Fibroblast of lung (primary cell): ENCODE measurements at regions not wholly inside any gene's neighbourhood (a gene's known extent, or its start where the extent isn't known, plus 50 kb on each side); places are given as distances from the start of the nearest gene placed in this dataset.

Experiments
- DNase-seq, 2 donors: peaks; one replicate each; pipeline versions ENCODE4 v3.0.0 to v3.0.0-alpha.2; 2010; ENCODE audit warnings: low read depth in 2 of 2
- H2AFZ ChIP-seq: 2 replicates; pipeline ENCODE4 v1.5.1; 2012; ENCODE audit warnings: low read length, control low read depth, inconsistent platforms
- H3K27ac ChIP-seq: 2 replicates; pipeline ENCODE4 v1.5.1; 2011; ENCODE audit warnings: low read length, control low read depth; ENCODE audit not compliant: insufficient read depth
- H3K27me3 ChIP-seq: 2 replicates; pipeline ENCODE4 v1.5.1; 2011; ENCODE audit warnings: mild to moderate bottlenecking, low read length; ENCODE audit not compliant: control insufficient read depth, insufficient read depth
- H3K36me3 ChIP-seq: 2 replicates; pipeline ENCODE4 v1.5.1; 2011; ENCODE audit warnings: low read length; ENCODE audit not compliant: control insufficient read depth, insufficient read depth
- H3K4me1 ChIP-seq: 2 replicates; pipeline ENCODE4 v1.5.1; 2011; ENCODE audit warnings: low read length; ENCODE audit not compliant: control insufficient read depth, insufficient read depth; ENCODE audit errors: extremely low read depth
- H3K4me2 ChIP-seq: 2 replicates; pipeline ENCODE4 v1.5.1; 2011; ENCODE audit warnings: low read length, control low read depth; ENCODE audit not compliant: insufficient read depth; ENCODE audit errors: extremely low read depth
- H3K4me3 ChIP-seq, 4 experiments: fragments of 200-600 bp in 1 of 4; sonication (generic) in 1 of 4; replicated peaks in 1 of 4; 2 replicates each; pipeline ENCODE4 v1.5.1; 2011 to 2016; ENCODE audit warnings: low read length in 4 of 4, low read depth in 3 of 4, mild to moderate bottlenecking in 3 of 4, control low read depth in 2 of 4, inconsistent platforms in 1 of 4, mixed read lengths in 1 of 4; ENCODE audit not compliant: insufficient read depth in 1 of 4; ENCODE audit errors: control extremely low read depth in 1 of 4
- H3K79me2 ChIP-seq: 2 replicates; pipeline ENCODE4 v1.5.1; 2012; ENCODE audit warnings: mild to moderate bottlenecking, low read length, inconsistent platforms; ENCODE audit not compliant: control insufficient read depth, insufficient read depth
- H3K9ac ChIP-seq: 2 replicates; pipeline ENCODE4 v1.5.1; 2011; ENCODE audit warnings: mild to moderate bottlenecking, low read length, control low read depth; ENCODE audit not compliant: insufficient read depth
- H3K9me3 ChIP-seq: 2 replicates; pipeline ENCODE4 v1.5.1; 2012; ENCODE audit warnings: low read depth, low read length; ENCODE audit not compliant: control insufficient read depth, insufficient read depth
- H4K20me1 ChIP-seq: 2 replicates; pipeline ENCODE4 v1.5.1; 2011; ENCODE audit warnings: low read length; ENCODE audit not compliant: control insufficient read depth, insufficient read depth; ENCODE audit errors: extremely low read depth
- EZH2 ChIP-seq: IDR thresholded peaks from 2 replicates; pipeline ENCODE4 v1.5.1; 2012; ENCODE audit warnings: low read length, control low read depth, mild to moderate bottlenecking; ENCODE audit errors: missing control alignments
- TF ChIP-seq, protein P1 (sequence below), 2 donors: IDR thresholded peaks in 1 of 2; conservative IDR thresholded peaks in 1 of 2; 1 replicate in 1 of 2; 2 replicates in 1 of 2; pipeline ENCODE4 v1.5.1; 2011 to 2012; ENCODE audit warnings: low read length in 2 of 2, control low read depth in 1 of 2, inconsistent platforms in 1 of 2, low read depth in 1 of 2, mild to moderate bottlenecking in 1 of 2

DNA sequence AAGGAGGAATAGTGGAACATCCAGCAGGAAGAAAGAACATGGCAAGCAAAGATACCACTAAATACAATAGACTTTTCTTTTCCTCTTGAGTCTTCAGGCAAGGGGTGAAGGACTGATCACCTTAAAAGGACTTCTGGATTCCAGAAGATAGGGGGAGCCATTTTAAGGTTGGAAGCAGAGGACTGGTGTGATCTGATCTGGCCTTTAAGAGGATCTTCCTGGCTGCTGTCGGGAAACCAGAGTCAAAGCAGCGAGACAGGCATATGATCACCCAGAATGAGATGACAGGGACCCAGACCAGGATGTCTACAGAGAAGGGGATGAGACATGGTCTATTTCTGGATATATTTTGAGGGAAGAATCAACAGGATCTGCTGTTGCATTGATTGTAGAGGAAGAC, 558.0 kb downstream of the STK39 start:
- no peaks in the 10 kb centered on the region for H4K20me1 ChIP-seq
- H2AFZ ChIP-seq = no peak overlapping the region
- TF ChIP-seq EZH2 = no peak
- TF ChIP-seq, protein P1, sequence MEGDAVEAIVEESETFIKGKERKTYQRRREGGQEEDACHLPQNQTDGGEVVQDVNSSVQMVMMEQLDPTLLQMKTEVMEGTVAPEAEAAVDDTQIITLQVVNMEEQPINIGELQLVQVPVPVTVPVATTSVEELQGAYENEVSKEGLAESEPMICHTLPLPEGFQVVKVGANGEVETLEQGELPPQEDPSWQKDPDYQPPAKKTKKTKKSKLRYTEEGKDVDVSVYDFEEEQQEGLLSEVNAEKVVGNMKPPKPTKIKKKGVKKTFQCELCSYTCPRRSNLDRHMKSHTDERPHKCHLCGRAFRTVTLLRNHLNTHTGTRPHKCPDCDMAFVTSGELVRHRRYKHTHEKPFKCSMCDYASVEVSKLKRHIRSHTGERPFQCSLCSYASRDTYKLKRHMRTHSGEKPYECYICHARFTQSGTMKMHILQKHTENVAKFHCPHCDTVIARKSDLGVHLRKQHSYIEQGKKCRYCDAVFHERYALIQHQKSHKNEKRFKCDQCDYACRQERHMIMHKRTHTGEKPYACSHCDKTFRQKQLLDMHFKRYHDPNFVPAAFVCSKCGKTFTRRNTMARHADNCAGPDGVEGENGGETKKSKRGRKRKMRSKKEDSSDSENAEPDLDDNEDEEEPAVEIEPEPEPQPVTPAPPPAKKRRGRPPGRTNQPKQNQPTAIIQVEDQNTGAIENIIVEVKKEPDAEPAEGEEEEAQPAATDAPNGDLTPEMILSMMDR (conservative IDR thresholded peaks at IDR 0.05 in 1 of 2, IDR thresholded peaks at IDR 0.05 in 1 of 2; ENCODE audit: low read depth in 1 of 2, low read length in 2 of 2) = peak in 1 of 2 donors; percentile 5
- no peaks in the 10 kb centered on the region for H3K27me3 ChIP-seq
- H3K4me1 ChIP-seq = no peaks in the 10 kb centered on the region
- H3K9ac ChIP-seq = no peak overlapping the region
- H3K4me2 ChIP-seq = no peak overlapping the region
- H3K79me2 ChIP-seq = no peaks in the 10 kb centered on the region
- no peak for DNase-seq
- no peak overlapping the region for H3K4me3 ChIP-seq
- no peaks in the 10 kb centered on the region for H3K9me3 ChIP-seq
- H3K27ac ChIP-seq = no peak overlapping the region
- H3K36me3 ChIP-seq = no peaks in the 10 kb centered on the region

DNA sequence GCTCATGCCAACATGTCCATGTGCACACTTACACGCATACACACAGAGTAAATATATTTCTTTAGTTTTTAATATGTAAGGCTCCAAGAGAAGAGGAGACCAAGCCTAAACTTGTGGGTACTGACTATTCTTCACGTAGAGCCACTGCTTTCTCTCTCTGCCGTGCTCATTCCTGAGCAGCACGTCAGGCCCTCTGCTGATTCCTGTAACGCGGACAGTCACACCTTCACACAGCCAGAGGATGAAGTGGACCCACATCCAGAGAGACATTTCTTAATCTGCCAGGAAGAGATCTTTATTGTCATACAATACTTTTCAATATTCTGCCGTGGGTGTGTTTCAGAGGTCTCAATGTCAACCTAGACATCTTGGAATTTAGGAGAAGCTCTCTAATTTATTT, 560.7 kb downstream of the STK39 start:
- H3K9ac ChIP-seq = no peak overlapping the region
- no peak overlapping the region for H3K4me3 ChIP-seq
- no peaks in the 10 kb centered on the region for H3K9me3 ChIP-seq
- H4K20me1 ChIP-seq = no peaks in the 10 kb centered on the region
- no peak overlapping the region for H3K4me2 ChIP-seq
- no peaks in the 10 kb centered on the region for H3K79me2 ChIP-seq
- no peak for DNase-seq
- H2AFZ ChIP-seq = no peak overlapping the region
- H3K27ac ChIP-seq = no peak overlapping the region
- no peaks in the 10 kb centered on the region for H3K36me3 ChIP-seq
- H3K27me3 ChIP-seq = no peaks in the 10 kb centered on the region
- TF ChIP-seq EZH2 = no peak
- TF ChIP-seq, protein P1 (conservative IDR thresholded peaks at IDR 0.05 in 1 of 2, IDR thresholded peaks at IDR 0.05 in 1 of 2; ENCODE audit: low read depth in 1 of 2, low read length in 2 of 2) = no peak
- H3K4me1 ChIP-seq = no peaks in the 10 kb centered on the region

DNA sequence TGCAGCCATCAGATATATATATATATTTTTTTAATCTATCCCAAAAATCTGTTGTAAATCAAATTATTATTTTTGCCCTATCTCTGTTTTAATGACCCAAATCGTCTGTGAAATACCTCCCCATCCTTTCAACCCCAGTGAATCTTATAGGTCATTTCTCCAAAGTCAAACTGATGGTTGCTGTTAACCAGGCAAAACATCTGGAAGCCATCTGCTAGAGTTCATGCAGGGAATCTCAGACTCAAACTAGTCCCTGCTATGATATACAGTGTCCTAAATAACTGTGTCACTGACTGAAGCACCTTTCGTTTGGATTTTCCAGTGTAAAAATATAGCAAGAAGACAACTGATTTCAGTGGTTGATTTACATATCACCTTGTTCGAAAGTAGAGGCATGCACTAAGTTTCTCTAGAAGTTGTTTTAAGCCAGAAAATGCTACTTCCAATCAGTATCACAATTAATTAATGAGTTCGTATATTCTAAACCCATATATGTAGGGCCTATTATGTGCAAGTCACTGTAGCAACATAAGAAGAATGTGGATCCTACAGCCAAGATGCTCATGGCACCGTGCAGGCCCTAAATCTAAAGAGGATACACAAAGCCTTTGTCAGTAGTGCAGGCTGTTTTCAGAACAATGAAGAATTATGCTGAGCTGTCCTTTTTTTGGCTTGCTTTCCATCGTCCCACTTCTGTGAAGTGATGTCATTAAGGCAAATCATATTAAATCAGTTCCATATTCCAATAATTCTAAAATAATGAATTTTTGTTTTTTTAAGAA, 566.0 kb downstream of the STK39 start:
- Histone ChIP-seq H3K27me3 (no peaks in the 10 kb centered on the region), H3K4me1 (no peaks in the 10 kb centered on the region), H4K20me1 (no peaks in the 10 kb centered on the region), H3K4me2 (no peak overlapping the region), H3K4me3 (no peak overlapping the region), H2AFZ (no peak overlapping the region), H3K79me2 (no peaks in the 10 kb centered on the region), H3K9me3 (no peaks in the 10 kb centered on the region), H3K36me3 (no peaks in the 10 kb centered on the region), H3K9ac (no peak overlapping the region), H3K27ac (no peak overlapping the region)
- TF ChIP-seq EZH2 = no peak
- TF ChIP-seq, protein P1 (conservative IDR thresholded peaks at IDR 0.05 in 1 of 2, IDR thresholded peaks at IDR 0.05 in 1 of 2; ENCODE audit: low read depth in 1 of 2, low read length in 2 of 2) = no peak
- peak in 1 of 2 donors; percentile 18 for DNase-seq
